Muscle of back (tissue), 3 donors: ENCODE measurements at regions not wholly inside any gene's neighbourhood (a gene's known extent, or its start where the extent isn't known, plus 50 kb on each side); places are given as distances from the start of the nearest gene placed in this dataset.

Source experiments
- DNase-seq, 3 donors: peaks; one replicate each; pipeline versions ENCODE4 v3.0.0 to v3.0.0-alpha.2; 2013

DNA sequence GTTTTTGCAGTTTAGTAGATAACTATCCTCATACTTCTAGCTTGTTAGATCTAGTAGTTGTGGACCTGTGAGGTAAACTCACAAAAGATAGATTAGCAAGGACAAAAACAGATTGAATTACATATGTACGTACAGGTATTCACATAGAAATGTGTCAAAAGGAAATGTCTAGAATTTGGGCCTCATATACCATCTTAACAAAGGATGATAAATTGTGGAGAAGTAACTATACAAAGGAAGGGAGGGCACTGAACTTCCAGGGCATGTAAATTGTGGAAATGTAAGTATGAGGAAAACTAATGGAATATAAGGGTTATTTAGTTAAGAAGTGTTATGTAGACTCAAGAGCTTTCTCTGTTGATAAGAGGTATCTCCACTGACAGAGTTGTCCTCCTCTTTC is 477.3 kb downstream of the KCNJ2 start:
- no peak for DNase-seq

DNA sequence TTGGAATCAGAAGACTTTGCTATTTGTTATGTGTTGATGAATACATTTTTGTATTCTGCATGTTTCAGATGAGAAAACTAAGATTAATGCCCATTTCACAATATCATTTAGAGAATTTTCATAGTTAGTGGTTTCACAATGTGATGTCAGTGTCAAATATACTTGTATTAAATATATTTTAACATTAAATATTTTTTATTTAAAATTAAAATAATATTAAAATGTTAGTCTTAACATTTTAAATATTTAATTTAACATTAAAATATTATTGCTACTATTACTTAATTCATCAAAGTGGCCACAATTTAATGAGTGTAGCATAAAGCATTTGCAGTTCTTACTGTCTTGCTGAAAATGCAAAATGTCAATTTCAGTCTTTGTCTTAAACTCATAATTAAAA is 478.8 kb downstream of the KCNJ2 start:
- DNase-seq, result no peak

DNA sequence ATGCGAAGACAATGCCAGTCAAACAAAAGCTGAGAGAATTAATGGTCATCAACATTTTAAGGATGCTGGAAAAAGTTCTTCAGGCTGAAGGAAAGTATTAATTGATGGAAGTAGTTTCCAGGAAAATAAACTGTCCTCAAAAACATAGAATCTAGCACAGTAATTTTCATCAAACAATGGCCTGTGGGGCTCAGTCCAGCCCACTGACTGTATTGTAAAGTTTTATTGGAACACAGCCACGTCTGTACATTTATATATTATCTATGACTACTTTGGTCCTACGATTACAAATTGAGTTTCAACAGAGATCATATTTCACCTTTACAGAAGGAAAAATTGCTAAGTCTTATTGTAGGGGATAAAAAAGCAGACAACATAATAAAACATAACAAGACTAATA is 484.5 kb downstream of the KCNJ2 start:
- DNase-seq, result peak in 1 of 3 donors; percentile 25

DNA sequence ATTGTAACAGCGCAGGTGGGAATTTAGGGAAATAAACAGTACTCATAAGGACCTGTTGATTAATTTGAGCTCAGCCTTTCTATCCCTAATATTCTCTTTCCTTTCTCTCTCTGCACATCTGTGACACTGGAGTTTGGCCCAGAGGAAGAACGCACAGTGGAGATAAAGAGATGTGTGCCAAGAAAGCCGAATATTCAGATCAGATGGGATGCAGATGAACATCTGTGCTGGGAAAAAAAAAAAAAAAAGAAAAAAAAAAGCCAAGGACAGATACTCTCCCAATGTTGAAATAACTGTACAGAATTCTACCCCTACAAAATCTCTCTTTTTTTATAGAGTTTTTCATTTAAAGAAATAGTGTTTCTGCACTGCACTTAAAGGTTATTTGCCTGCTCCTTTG is 485.4 kb downstream of the KCNJ2 start:
- DNase-seq, result peak; percentile 78 to 91 (median 80)

DNA sequence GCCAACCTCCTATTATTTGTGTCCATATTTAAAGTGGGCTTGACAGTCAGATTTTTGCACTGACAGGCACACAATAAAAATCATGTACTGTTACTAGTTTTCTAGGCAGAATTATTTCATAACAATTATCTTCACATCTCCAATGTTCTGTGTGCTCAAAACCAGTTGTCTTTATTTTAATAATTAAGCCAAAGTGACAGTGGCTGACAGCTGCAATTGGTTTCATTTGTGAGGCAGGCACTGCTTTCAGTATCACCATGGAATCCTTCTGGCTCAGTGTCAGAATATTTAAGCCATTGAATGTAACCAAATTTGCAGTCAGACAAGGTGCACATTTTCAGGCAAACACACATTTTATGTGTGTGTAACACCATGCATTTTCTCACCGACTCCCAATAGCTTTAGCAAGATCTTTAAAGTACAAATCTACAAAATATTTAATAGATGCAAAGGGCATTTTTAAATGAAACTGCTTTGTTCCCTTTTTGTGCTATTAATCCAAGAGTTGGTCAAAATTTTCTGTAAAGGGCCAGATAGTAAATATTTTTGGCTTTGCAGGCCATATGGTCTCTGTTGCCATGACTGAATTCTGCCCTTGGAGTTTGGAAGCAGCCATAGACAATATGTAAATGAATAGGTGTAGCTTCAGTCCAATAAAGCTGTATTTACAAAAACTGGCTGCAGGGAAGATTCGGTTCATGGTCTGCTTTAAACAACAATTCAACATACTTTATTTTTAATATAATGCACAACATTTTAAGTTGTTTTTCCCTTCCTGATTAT is 486.0 kb downstream of the KCNJ2 start:
- DNase-seq, result peak in 2 of 3 donors; percentile 39 to 67

DNA sequence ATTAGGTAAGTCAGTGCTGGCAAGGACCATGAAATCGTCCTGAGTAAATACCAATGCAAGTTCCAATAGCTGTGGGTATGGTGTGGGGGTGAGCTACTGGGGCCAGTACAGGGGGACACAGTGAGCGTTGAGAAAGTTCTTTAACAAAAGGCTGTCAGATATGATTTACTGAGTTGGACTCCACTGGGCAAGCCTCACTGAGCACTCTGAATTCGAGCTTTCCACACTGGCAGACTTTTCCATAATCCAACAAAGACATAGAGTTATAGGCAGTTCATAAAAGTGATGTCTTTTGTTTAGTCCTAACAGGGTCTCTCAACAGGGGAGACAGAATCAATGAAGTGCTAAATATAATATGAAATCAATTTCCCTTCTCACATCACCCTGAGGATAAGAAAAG is 489.0 kb downstream of the KCNJ2 start:
- peak in 1 of 3 donors; percentile 8 for DNase-seq

DNA sequence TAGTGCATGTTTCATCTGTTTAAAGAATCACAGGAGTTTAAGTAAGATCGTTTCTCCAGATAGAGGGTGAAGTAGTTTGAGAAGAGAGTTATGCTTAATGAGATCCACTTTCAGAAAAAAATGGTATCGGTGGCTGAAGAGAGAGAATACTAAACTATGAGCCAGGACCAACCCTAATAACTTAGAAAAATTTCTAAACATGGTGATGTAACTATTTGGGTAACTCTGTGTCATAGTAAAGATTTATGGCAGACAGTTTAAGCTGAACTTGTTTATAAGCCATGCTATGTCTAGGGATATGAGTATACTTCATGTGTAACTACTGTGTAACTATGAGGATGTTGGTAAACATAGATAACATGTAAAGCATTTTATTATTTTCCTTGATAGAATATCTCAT is 489.5 kb downstream of the KCNJ2 start:
- peak in 1 of 3 donors; percentile 17 for DNase-seq

DNA sequence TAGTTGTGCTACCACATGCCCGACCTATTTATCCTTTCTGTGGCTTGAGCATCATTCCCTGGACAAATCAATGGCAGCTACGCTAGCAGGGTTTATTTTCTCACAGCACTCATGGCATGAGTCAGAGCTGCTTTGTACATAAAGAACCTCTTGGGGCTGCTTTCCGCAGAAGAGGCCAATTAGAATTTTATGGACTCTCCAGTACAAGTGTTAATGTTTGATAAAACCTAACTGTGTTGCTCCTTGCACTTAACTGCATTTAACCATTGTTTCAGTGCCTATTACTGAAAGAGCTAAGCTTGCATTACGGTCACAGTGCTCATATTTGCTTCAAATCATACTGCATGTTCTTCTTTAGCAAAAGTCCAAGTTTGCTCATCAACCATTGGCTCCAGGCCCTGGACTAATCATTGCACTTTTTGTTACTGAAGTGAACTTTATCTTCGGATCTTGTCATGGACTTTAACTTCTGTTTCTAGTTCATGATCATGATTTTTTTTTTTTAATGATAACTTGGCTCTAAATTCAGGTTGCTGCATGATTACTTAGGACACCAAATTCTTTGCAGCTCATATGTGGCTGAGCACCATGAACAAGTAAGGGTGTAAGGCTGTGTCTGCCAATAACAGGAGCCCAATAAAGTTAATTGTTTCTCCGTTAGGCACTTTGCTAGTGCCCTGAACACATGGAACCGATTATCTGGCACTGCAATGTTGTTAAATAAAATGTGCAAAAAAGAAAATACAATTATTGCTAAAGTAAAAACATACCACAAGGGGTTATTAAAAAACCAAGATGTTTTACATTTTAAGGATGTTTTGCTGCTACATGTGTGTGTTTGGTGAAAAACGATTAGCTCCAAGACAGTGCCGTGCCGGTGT is 492.2 kb downstream of the KCNJ2 start:
- DNase-seq, result peak; percentile 18 to 60 (median 30)

DNA sequence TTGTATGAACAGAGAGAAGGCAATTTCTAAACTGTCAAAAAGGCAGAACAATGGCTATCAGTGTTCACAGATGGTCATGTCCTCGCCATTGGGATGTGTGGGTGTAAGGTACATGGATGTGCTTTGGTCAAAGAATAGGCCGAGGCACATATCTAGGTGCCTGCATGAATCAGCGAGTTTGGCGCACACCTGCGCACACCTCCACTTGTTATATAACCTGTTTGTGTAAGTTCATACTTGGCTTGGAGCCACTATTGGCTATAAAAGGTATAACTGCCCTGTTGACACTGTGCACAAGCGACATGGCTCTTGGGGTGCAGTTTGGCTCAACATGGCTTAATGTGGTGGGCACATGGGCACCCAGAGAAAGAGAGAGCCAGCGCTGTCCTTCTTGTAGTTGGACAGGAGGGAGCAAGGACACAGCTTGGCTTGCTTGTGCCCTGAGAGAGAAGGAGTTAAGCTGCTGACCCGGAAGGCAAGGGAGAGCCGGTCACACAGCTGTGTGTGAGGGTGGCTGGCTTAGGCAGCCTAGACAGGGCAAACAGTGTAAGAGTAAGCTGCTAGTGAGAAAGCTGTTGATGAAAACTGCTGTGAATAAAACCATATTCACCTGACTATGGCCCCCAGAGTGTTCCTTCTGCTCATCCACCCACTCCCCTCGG is 499.1 kb downstream of the KCNJ2 start:
- no peak for DNase-seq

DNA sequence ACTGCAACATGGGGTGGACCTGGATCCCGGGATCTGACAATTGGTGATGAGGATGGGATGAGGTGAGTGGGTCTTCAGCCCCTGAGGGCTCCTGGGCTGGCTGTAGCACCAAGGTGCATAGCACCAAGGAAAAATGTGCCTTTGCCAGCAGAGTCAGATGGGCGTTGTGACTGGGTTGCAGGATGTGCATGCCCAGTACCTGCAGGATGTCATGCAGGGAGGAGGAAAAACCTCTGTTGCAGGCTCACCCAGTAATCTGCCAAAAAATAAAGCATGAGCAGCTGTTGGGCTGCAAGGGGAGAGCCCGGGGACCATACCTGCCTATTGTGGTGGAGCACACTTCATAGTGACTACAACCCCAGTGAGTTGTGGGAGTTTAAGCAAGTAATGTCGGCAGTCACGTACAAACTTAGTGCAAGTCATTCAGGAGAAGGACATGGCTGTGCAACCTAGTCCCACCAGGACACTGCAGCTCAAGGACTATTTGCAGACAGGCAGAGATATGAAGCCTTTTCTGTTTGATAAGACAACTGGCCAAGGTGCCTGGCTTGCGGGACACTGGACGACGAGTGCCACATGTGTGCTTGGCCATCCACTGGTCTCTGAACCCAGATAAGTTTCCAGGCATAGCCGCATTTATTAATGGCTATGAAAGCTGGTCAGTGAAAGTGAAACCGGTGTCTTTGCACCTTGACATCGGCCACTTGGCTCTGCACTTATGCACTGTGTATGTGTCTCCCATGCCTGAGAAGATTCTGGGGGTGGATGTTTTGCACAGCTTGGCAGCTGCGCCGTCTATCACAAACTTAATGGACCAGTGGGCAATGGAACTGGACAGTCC is 499.8 kb downstream of the KCNJ2 start:
- no peak for DNase-seq

DNA sequence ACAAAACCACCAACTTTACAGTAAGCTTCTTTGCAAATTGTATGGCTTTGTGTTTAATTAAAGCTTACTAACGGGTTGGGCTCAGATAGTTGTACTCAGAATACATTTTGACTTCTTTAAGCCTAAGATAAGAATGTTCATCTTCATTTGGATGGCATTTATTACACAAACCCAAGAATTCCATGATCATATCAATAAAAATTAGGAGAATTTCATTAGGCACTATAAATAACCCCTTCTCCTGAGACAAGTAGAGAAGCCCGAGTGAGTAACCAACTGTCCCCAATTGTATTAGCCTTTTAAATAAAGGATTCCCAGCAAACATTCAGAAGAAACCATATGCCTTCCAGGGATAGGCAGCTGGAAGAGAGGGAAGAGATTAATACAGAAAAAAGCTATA is 504.7 kb downstream of the KCNJ2 start:
- DNase-seq, result no peak

DNA sequence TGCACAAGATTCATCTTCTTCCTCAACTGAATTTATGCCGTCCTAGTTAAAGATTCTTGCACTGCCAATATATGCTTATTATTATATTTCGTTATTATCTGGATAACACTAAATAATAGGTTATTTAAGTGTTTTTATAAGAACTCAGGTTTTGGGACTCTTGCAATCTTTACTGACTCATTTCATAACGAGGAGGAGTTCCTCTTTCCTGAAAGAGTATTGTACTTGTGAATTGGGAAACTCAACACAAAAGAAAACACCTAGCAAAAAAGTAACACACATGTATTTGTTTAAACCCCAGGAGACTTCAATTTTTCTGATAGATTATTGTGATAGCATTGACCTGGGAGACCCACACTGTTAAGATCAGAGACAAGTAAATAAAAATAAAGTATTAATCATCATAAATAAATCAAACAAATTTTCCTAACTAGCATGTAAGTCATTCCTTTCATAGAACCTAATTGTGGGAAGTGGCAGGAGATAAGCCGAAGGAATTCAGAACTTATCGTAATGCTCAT is 505.8 kb downstream of the KCNJ2 start:
- DNase-seq, result no peak

DNA sequence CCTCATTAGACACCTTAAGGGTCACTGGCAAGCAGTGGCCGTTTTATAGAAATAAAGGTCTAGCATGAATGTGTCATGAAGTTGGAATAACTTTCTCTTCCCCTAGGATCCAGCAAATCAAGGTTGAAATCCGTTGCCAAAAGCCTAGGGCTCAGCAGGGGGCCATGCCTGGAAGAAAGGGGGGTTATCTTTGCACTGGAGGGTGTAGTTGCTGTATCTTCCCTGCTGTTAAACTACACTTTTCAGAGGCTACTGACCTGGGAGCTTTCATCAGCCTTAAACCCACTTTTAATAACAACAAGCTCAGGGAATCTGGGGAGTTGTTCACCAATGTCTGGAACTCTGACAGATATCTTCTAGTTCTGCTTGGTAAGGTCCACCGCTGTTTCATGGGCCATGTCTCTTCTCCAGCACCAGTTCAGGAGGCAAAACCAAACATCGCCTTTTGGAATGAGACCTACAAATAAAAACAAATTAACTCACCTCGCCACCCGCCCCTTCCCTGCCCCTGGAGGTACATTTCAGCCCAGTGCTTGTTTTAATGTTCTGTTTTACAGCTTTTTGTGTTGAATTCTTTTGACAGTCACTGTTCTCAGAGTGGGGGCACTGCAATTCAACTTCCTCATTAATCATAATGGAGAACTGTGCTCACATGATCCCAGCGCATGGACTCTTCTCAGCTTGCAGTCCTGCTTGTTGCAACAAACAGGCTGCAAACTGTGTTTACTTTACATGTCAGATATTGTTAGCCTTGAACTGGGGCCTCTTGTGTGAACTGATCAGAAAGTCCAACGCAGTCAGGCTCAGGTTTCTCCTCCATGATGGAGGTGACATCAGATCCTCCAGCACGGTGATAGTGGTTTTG is 508.7 kb downstream of the KCNJ2 start:
- no peak for DNase-seq

DNA sequence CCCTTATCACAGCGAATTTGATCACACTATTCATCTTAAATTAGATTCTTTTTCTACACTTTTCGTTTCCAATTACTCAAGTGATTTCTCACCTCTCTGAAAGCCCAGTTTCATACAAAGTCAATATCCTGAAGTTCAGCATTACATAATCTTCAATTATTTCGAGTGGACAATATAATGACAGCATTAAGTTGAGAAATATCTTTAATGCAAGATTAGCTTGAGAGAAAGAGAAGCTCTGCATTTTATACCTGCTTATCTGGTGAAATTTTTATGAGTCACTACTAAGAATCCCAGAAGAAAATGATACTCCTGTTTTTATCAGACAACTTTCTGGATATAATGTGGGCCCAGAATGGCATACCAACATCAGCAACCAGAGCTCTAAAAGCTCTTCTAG is 509.6 kb downstream of the KCNJ2 start:
- DNase-seq, result no peak

DNA sequence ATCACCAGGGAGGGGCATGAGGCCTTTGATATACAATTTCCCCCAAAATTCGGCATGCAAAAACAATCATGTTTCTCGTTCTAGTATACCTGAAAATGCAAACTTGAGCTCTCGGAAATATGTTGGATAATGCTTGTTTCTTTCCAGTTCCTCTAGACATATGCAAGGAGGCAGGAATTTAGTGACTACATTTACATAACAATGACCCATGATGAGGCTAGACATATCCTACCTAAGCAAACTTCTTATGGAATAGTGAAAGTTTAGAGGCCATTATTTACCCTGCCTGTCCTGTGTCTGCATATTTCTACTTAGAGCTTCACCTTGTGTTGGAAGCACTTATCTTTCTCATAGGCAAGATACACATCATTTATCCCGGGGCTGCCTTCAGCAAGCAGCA is 514.6 kb downstream of the KCNJ2 start:
- no peak for DNase-seq

DNA sequence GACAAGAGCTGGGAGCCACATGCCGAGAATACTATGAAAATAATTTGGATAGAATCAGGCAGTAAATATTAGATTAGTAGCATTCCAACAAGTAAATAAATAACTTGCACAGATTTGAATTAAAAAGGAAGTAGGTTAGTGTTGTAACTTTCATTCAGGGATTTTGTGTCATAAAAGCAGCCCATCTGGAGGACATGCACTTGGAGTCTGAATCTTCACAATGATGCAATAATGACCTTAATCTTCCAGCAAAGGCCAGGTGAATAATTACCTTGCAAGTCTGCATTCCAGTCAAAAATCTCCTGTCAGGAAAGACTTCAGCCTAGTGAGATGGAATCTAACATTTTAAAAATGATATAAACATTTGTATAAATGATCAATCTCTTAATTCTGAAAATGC is 518.1 kb downstream of the KCNJ2 start:
- no peak for DNase-seq

DNA sequence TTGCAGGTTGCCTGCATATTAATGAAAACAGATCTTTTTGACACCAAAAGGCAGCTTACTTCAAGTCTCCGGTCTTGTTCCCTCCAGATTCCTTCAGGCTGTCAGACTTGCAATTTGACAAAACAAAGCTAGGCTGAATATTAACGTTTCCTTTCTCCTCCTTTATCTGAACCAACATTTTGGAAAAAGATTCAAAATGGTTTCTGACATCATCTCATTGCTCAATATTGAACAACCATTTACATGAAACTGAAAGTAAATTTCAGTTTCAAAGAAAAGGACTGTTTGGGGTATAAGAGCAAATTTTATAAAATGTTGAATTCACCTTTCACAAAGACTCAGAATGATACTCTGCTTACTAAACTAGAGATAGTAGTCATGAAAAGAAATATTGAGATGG is 521.8 kb downstream of the KCNJ2 start:
- no peak for DNase-seq

DNA sequence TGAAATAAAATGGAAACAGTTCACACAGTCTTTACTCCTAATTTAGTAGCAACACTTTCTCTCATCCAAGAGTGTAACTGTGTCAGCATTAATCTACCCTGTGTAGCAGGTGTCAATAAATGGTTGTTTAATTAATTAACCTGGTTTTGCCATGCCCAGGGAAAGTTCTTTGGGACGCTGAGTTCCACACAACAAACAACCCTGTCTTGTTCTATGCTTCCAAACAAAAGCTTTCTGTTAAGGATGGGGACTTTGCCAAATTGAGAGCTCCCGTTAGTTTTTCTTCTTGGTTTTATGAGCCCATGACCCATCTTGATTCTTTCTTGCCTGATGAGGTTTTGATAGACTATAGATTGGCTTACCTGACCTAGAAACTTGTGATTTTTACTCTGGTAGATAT is 530.1 kb downstream of the KCNJ2 start:
- DNase-seq, result no peak

DNA sequence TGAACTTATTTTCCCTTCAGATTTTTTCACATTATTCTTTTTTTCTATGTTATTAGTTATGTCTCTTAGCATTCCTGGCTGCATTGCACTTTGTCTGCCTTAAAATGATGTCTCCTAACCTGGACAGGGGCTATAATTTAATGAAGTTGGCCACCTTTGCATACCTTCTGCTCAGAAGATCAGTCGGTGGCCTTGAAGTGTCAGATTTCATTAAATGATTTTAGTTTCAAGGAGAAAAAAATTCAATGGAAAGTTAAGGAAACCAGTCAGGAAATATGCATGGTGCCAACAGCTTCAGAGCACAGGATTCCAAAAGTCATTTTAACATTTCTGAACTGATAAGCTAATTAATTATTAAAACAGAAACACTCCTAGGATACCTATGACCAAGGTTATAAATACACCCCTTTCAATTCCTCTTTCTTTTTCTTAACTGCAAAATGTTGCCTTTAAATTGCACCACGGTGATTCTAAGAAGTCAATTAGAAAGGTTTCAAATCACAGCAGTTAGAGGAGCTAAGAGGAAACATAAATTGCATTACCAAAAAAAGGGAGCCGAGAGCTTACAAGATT is 533.4 kb downstream of the KCNJ2 start:
- no peak for DNase-seq

DNA sequence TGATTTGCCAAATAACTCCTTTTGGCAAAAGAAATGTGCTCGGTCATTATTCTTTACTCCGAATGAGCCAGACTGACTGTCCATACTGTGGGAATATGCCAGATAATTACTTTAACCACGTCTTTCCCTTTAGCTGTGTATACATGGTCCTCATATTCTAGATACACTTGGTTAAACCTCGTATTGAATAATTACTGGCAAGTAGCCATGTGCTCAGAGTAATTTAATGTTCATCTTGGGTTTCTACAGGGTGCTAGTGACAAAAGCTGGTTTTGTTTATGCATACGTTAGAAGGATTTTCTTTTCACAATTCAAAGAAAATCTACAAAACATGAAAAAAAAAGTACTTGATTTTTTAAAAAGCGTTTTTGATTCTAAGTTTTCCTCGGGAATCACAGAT is 540.3 kb downstream of the KCNJ2 start:
- DNase-seq, result peak in 1 of 3 donors; percentile 34
